Progenitor cell of endocrine pancreas (in vitro differentiated cells): ENCODE measurements at regions not wholly inside any gene's neighbourhood (a gene's known extent, or its start where the extent isn't known, plus 50 kb on each side); places are given as distances from the start of the nearest gene placed in this dataset.

Experiments used
- DNase-seq: peaks from one replicate; pipeline ENCODE4 v3.0.0; 2021; ENCODE audit warnings: low spot score; ENCODE audit not compliant: unreplicated experiment
- H3K27ac Mint-ChIP-seq: 2 replicates; pipeline ENCODE4 v1.8.0; 2021; ENCODE audit warnings: mild to moderate bottlenecking, moderate library complexity, mixed read lengths
- H3K27me3 Mint-ChIP-seq: 2 replicates; pipeline ENCODE4 v1.8.0; 2021; ENCODE audit warnings: mixed read lengths
- H3K36me3 Mint-ChIP-seq: 2 replicates; pipeline ENCODE4 v1.8.0; 2022; ENCODE audit warnings: mixed read lengths; ENCODE audit not compliant: insufficient read depth
- H3K4me1 Mint-ChIP-seq: 2 replicates; pipeline ENCODE4 v1.8.0; 2021; ENCODE audit warnings: low read depth, mixed read lengths
- H3K4me3 Mint-ChIP-seq: 2 replicates; pipeline ENCODE4 v1.8.0; 2021; ENCODE audit warnings: low read depth, mild to moderate bottlenecking, moderate library complexity, mixed read lengths
- H3K9me3 Mint-ChIP-seq: 2 replicates; pipeline ENCODE4 v1.8.0; 2021; ENCODE audit warnings: low read depth, mixed read lengths
- TF ChIP-seq, protein P1 (sequence below): fragments of 200-600 bp; sonication (generic); IDR thresholded peaks from one replicate; pipeline ENCODE4 v1.5.0; 2021; ENCODE audit warnings: antibody characterized with exemption, mild to moderate bottlenecking; ENCODE audit not compliant: unreplicated experiment

DNA sequence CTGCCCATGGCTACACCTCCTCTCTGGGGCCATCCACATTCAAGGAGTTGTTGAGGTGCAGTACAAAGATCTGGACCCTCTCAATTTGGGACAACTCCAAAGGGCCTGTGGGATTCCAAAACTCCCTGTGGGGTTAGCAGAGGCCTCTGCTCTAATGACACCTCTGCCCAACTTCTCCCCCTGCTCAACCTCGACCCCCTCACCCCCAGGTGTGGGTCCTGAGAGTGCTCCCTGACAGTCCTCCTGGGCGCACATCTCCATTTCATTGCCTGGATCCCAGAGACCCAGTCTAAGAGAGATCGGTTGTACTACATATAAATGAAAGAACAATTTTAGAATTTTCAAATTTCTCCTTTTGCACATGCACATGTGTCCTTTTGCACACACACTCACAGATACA, 73.0 kb upstream of the NKD1 start:
- Mint-ChIP-seq H3K4me1 (no peaks in the 10 kb centered on the region), H3K27me3 (peaks cover 15% of the 10 kb centered on the region), H3K36me3 (no peaks in the 10 kb centered on the region), H3K27ac (no peak overlapping the region), H3K4me3 (no peak overlapping the region), H3K9me3 (peaks cover 5% of the 10 kb centered on the region)
- TF ChIP-seq, protein P1, sequence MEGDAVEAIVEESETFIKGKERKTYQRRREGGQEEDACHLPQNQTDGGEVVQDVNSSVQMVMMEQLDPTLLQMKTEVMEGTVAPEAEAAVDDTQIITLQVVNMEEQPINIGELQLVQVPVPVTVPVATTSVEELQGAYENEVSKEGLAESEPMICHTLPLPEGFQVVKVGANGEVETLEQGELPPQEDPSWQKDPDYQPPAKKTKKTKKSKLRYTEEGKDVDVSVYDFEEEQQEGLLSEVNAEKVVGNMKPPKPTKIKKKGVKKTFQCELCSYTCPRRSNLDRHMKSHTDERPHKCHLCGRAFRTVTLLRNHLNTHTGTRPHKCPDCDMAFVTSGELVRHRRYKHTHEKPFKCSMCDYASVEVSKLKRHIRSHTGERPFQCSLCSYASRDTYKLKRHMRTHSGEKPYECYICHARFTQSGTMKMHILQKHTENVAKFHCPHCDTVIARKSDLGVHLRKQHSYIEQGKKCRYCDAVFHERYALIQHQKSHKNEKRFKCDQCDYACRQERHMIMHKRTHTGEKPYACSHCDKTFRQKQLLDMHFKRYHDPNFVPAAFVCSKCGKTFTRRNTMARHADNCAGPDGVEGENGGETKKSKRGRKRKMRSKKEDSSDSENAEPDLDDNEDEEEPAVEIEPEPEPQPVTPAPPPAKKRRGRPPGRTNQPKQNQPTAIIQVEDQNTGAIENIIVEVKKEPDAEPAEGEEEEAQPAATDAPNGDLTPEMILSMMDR = no peak
- DNase-seq = no peak

DNA sequence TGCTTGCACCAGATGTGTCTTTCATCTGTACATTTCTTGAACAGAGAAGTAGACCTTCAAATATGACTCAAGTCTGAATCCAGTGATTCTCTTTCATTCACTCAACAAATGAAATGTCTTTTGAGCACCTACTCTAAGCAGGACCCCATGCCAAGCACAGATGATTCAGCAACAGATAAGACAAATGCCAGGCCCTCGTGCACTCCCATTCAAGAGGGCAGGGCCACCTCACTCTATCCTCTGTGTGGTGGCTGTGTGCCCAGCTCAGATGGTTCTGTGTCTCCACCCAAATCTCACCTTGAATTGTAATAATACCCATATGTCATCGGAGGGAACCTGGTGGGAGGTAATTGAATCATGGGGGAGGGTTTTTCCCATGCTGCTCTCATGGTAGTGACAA, 74.1 kb upstream of the NKD1 start:
- DNase-seq = no peak
- TF ChIP-seq, protein P1 = no peak
- H3K27me3 Mint-ChIP-seq = peaks cover 11% of the 10 kb centered on the region
- no peak overlapping the region for H3K4me3 Mint-ChIP-seq
- H3K9me3 Mint-ChIP-seq = peaks cover 5% of the 10 kb centered on the region
- no peaks in the 10 kb centered on the region for H3K36me3 Mint-ChIP-seq
- H3K27ac Mint-ChIP-seq = no peak overlapping the region
- H3K4me1 Mint-ChIP-seq = no peaks in the 10 kb centered on the region

DNA sequence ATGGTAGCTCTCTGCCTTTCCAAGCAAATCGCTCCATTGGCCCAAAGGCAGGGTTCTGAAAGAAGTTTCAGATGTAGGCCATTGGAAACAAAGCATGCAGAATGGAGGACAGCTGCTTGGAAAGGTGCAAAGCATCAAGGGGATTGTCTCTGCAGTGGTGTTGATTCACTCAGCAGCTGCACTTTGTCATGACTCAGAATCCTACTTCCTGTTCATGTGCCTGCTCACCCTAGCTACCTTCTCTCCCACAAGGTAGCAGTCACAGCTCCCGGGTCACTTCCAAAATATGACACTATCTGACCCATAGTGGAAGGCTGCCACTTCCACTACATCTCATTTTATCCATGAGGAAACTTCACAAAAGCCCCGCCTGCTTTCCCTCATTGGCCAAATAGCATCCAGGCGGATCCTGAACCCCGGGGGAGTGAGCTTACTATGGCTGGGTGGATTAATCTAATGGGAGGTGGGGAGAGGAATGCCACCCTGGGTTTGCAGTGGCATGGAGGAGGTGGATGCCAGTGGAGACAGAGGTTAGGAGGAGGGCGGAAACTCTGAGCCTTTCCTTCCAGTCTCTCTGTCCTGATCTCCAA, 74.7 kb upstream of the NKD1 start:
- H3K27ac Mint-ChIP-seq = no peak overlapping the region
- no peak for DNase-seq
- H3K4me3 Mint-ChIP-seq = no peak overlapping the region
- H3K36me3 Mint-ChIP-seq = no peaks in the 10 kb centered on the region
- H3K27me3 Mint-ChIP-seq = peaks cover 18% of the 10 kb centered on the region
- H3K4me1 Mint-ChIP-seq = peaks cover under 1% of the 10 kb centered on the region
- peaks cover 5% of the 10 kb centered on the region for H3K9me3 Mint-ChIP-seq
- TF ChIP-seq, protein P1 = no peak

DNA sequence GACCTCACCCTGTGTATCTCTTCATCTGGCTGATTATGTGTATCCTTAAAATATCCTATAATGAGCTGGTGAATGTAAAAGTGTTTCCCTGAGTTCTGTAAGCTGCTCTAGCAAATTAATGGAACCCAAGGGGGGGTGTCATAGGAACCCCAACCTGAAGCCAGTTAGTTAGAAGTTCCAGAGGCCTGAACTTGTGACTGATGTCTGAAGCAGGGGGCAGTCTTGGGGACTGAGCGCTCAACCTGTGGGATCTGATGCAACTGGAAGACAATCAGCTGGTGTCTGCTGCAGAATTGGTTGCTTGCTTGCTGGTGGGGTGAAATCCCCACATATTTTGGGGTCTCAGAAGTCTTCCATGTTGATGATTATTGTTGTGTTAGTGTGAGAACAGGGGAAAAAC, 75.7 kb upstream of the NKD1 start:
- TF ChIP-seq, protein P1 = no peak
- Mint-ChIP-seq H3K27me3 (peaks cover 17% of the 10 kb centered on the region), H3K36me3 (no peaks in the 10 kb centered on the region), H3K27ac (no peak overlapping the region), H3K4me1 (peaks cover 1% of the 10 kb centered on the region), H3K9me3 (peaks cover 5% of the 10 kb centered on the region), H3K4me3 (no peak overlapping the region)
- no peak for DNase-seq

DNA sequence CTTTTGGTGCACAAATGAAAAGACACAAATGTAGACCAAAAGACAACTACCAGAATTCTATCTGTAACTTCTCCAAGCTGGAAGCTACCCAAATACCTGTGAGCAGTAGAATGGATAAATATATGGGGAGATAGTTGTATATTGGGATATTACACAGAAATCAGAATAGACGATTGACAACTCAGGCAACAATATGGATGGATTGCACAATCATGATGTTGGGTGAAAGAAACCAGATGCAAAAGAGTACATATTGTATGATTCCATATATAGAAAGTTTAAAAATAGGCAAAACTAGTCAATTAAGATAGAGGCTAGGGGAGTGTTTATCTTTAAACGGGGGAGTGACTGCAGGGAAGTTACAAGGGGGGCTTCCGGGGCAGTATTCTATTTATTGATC, 77.5 kb upstream of the NKD1 start:
- Mint-ChIP-seq H3K27me3 (peaks cover 34% of the 10 kb centered on the region), H3K4me3 (no peak overlapping the region), H3K36me3 (no peaks in the 10 kb centered on the region), H3K27ac (no peak overlapping the region), H3K4me1 (peaks cover 1% of the 10 kb centered on the region), H3K9me3 (peaks cover 5% of the 10 kb centered on the region)
- no peak for DNase-seq
- TF ChIP-seq, protein P1 = no peak
